ENCODE measurements at regions not wholly inside any gene's neighbourhood (a gene's known extent, or its start where the extent isn't known, plus 50 kb on each side); places are given as distances from the start of the nearest gene placed in this dataset.

DNA sequence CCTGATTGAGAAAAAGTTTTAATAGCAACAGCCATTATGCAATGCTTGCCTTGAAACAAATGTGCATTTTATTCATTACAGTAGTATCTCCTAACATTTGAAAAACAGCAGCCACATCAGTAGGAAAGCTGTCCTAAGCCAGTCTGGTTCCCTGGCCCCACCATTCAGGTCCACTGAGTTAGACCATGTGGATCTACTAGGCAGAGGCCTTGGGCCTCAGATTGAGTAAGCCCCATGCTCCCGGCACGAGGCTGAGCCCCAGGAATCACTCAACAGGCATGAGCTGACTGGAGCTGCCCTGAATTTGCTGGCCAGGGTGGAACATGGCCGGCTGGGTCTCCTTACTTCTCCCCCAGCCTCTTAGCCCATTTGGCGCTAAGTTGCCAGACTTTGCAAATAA, 103.4 kb downstream of the ZFP36L2 start:
- POLR2A ChIA-PET, result no interaction called here
- Histone ChIP-seq H3K27ac (ENCODE audit: low read depth, low read length) (no peak overlapping the region), H4K20me1 (ENCODE audit: insufficient read depth) (no peaks in the 10 kb centered on the region), H3K4me2 (ENCODE audit: low read length) (no peak overlapping the region), H3K27me3 (ENCODE audit: insufficient read depth, low read length) (no peaks in the 10 kb centered on the region), H3K79me2 (ENCODE audit: insufficient read depth, low read length) (no peaks in the 10 kb centered on the region), H3K4me3 (replicated peaks in 1 of 2; ENCODE audit: low read depth in 1 of 2, low read length in 2 of 2) (no peak overlapping the region), H3K4me1 (ENCODE audit: control insufficient read depth in 1 of 2, insufficient read depth in 2 of 2, low read length in 2 of 2) (no peaks in the 10 kb centered on the region), H3K36me3 (ENCODE audit: control insufficient read depth in 1 of 2, insufficient read depth in 2 of 2, low read length in 2 of 2) (no peaks in the 10 kb centered on the region), H2AFZ (ENCODE audit: low read depth, low read length, poor library complexity, severe bottlenecking) (no peak overlapping the region), H3K9me2 (ENCODE audit: insufficient read depth) (no peaks in the 10 kb centered on the region), H3K9ac (ENCODE audit: low read length) (no peak overlapping the region), H3K9me3 (ENCODE audit: control insufficient read depth in 1 of 2, insufficient read depth in 1 of 2, low read depth in 1 of 2, low read length in 2 of 2) (no peaks in the 10 kb centered on the region)
- TF ChIP-seq, protein P1, sequence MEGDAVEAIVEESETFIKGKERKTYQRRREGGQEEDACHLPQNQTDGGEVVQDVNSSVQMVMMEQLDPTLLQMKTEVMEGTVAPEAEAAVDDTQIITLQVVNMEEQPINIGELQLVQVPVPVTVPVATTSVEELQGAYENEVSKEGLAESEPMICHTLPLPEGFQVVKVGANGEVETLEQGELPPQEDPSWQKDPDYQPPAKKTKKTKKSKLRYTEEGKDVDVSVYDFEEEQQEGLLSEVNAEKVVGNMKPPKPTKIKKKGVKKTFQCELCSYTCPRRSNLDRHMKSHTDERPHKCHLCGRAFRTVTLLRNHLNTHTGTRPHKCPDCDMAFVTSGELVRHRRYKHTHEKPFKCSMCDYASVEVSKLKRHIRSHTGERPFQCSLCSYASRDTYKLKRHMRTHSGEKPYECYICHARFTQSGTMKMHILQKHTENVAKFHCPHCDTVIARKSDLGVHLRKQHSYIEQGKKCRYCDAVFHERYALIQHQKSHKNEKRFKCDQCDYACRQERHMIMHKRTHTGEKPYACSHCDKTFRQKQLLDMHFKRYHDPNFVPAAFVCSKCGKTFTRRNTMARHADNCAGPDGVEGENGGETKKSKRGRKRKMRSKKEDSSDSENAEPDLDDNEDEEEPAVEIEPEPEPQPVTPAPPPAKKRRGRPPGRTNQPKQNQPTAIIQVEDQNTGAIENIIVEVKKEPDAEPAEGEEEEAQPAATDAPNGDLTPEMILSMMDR (IDR thresholded peaks at IDR 0.05 in 2 of 3, conservative IDR thresholded peaks at IDR 0.05 in 1 of 3; ENCODE audit: borderline replicate concordance in 1 of 3, insufficient read depth in 1 of 3, low read depth in 2 of 3, low read length in 2 of 3), result no peak
- TF ChIP-seq POLR2AphosphoS5 (IDR thresholded peaks at IDR 0.05; ENCODE audit: low read depth, low read length), result no peak
- no peak for TF ChIP-seq RAD21 (IDR thresholded peaks at IDR 0.05; ENCODE audit: low read depth)
- no peak for TF ChIP-seq FOSL1 (IDR thresholded peaks at IDR 0.05; ENCODE audit: low read depth)
- no peak for TF ChIP-seq SIN3A (IDR thresholded peaks at IDR 0.05; ENCODE audit: low read depth)
- no peak for TF ChIP-seq SP1 (IDR thresholded peaks at IDR 0.05; ENCODE audit: low read depth)
- no peak for TF ChIP-seq YY1 (IDR thresholded peaks at IDR 0.05; ENCODE audit: extremely low read depth, insufficient replicate concordance, low read depth, low read length)
- no peak for TF ChIP-seq ELF1 (IDR thresholded peaks at IDR 0.05; ENCODE audit: borderline replicate concordance, low read depth)
- no peak for TF ChIP-seq POLR2A (IDR thresholded peaks at IDR 0.05; ENCODE audit: borderline replicate concordance, extremely low read depth, insufficient read depth, insufficient read length)
- TF ChIP-seq ZFX (IDR thresholded peaks at IDR 0.05), result no peak
- no peak for TF ChIP-seq CEBPB (IDR thresholded peaks at IDR 0.05; ENCODE audit: low read depth)
- no peak for TF ChIP-seq ZNF274 (IDR thresholded peaks at IDR 0.05; ENCODE audit: low read depth, low read length)
- TF ChIP-seq, protein P2, sequence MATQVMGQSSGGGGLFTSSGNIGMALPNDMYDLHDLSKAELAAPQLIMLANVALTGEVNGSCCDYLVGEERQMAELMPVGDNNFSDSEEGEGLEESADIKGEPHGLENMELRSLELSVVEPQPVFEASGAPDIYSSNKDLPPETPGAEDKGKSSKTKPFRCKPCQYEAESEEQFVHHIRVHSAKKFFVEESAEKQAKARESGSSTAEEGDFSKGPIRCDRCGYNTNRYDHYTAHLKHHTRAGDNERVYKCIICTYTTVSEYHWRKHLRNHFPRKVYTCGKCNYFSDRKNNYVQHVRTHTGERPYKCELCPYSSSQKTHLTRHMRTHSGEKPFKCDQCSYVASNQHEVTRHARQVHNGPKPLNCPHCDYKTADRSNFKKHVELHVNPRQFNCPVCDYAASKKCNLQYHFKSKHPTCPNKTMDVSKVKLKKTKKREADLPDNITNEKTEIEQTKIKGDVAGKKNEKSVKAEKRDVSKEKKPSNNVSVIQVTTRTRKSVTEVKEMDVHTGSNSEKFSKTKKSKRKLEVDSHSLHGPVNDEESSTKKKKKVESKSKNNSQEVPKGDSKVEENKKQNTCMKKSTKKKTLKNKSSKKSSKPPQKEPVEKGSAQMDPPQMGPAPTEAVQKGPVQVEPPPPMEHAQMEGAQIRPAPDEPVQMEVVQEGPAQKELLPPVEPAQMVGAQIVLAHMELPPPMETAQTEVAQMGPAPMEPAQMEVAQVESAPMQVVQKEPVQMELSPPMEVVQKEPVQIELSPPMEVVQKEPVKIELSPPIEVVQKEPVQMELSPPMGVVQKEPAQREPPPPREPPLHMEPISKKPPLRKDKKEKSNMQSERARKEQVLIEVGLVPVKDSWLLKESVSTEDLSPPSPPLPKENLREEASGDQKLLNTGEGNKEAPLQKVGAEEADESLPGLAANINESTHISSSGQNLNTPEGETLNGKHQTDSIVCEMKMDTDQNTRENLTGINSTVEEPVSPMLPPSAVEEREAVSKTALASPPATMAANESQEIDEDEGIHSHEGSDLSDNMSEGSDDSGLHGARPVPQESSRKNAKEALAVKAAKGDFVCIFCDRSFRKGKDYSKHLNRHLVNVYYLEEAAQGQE (IDR thresholded peaks at IDR 0.05; ENCODE audit: low read depth), result no peak
- TF ChIP-seq CBX3 (IDR thresholded peaks at IDR 0.05; ENCODE audit: low read depth), result no peak
- TF ChIP-seq, protein P3, sequence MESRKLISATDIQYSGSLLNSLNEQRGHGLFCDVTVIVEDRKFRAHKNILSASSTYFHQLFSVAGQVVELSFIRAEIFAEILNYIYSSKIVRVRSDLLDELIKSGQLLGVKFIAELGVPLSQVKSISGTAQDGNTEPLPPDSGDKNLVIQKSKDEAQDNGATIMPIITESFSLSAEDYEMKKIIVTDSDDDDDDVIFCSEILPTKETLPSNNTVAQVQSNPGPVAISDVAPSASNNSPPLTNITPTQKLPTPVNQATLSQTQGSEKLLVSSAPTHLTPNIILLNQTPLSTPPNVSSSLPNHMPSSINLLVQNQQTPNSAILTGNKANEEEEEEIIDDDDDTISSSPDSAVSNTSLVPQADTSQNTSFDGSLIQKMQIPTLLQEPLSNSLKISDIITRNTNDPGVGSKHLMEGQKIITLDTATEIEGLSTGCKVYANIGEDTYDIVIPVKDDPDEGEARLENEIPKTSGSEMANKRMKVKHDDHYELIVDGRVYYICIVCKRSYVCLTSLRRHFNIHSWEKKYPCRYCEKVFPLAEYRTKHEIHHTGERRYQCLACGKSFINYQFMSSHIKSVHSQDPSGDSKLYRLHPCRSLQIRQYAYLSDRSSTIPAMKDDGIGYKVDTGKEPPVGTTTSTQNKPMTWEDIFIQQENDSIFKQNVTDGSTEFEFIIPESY (IDR thresholded peaks at IDR 0.05; ENCODE audit: extremely low read depth, insufficient replicate concordance, low read length), result no peak
- TF ChIP-seq JUND (IDR thresholded peaks at IDR 0.05), result no peak
- no peak for TF ChIP-seq EZH2 (IDR thresholded peaks at IDR 0.05)
- DNase-seq (ENCODE audit: low read depth, low spot score) (no peak), ATAC-seq (no peak)
- intact Hi-C loops (cut with micrococcal nuclease), result no loop called here
- BruUV-seq (replicated peaks), result no TSS peak
- RAD21 ChIA-PET (ENCODE audit: low non-redundant PET in 1 of 2, low total read pairs in 2 of 2, uncharacterized antibody in 2 of 2, unreplicated experiment in 2 of 2), result no interaction called here
- CTCF ChIA-PET, result no interaction called here
